ENCODE measurements at regions not wholly inside any gene's neighbourhood (a gene's known extent, or its start where the extent isn't known, plus 50 kb on each side); places are given as distances from the start of the nearest gene placed in this dataset.
A peak's percentile ranks its signal among the peaks of the same experiment; 100 is the strongest.
"Not testable (repeated sequence)": the region's sequence is repeated elsewhere in the genome, so short reads cannot be mapped to it uniquely, and the experiment has no call there.

- no peak for DNase-seq (ENCODE audit: low spot score)
- ATAC-seq = no peak
Observed at GRCh38 chr12:27133022-27133590, 50.7 kb upstream of the C12orf71 start.

DNA sequence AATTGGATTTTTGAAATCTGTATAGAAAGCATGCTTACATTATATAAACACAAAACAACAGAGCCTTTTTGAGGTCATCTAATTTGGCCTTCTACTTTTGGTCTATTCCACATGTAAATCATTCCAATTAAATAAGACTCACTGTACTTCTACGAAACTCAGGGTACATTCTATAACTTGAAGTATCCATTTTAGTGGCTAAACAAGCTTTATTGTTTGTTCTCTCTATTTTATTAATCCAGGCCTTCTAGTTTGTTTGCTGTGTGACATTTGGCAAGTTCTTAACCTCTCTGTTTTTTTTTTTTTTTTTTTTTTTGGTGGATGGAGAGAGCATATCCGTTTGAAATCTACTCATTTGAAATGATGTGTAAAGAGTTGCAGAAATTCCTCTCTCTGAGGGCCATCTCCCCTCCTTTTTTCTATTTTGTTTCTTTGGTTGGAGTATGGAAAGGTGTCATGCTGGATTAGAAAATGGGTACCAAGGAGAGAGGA lies 58.1 kb upstream of the C12orf71 start:
- ATAC-seq = no peak

DNA sequence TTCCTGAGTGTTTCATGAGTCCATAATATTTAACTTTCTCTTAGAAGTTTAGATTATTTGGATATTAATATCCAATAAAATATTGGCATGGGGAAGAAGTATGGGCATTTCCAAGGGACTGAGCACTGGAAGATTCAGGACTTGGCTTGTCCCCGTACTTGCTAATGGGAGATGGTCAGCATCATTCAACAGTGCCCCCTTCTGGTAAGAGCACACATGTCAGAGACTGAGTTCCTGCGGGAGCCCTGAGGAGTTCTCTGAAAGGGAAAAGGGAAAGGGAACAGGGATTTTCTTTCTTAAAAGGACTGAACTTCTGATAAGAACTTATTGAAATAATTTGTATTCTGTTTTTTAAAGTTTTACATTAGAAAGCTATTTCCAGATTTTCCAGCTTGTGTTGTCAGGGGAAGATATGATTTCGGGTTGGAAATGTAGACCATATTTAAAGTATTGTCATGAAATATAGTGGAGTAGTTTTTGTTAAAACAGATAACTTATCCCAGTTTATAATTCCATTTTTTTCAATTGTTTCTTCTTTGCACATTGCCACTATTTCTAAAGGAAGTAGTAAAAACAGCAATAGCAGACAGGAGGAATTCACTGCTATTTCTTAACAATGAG lies 59.8 kb upstream of the C12orf71 start:
- peak; percentile 100 for ATAC-seq
- peak; percentile 64 for DNase-seq (ENCODE audit: low spot score)

More for the DNA sequence above, 58.1 kb upstream of the C12orf71 start:
- no peak for DNase-seq (ENCODE audit: low spot score)

DNA sequence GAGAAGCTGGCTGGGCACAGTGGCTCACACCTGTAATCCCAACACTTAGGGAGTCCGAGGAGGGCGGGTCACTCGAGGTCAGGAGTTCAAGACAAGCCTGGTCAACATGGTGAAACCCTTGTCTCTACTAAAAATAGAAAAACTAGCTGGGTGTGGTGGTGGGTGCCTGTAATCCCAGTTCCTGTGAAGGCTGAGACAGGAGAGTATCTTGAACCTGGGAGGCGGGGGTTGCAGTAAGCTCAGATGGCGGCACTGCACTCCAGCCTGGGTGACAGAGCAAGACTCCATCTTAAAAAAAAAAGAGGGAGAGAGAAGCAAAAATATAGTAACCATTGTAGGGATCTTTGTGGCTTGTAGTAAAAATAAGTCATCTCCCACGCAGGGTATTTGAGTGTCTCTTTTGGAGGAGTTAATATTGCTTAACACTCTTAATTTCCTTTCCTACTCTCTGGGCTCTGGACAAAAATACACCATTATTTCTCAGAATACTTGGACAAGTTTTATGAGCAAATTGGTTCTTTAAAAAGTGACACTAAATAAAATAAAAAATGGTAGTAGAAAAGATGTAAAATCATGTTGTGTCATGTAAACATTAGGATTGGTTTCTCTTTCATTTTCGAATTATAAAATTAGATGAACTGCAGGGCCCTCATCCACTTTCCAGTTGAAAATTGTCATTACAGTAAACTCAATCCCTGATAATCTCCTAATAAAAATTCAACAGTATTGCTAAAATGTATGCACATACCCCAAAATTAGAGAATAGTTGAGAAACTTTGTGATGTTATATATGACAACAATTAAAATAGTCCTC lies 61.1 kb upstream of the C12orf71 start:
- DNase-seq (ENCODE audit: low spot score) (no peak), ATAC-seq (no peak)

DNA sequence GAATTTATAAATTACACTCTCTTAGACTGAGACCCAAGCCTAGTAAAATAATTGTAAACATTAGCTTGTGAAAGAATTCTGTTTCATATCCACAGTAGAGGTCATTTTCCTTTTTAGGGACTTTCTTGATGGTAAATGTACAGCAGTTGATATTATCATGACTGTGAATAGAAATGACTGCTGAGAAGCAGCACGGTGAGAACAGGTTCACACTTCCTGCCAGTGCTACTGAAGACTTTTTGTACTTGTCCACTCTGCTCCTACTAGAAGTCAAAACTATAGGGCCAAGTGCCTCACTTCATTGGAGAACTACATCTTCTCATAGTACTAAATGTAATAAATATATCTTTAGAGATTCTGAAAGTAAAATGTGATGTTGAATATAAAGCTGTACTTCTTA lies 63.3 kb upstream of the C12orf71 start:
- not testable (repeated sequence) for DNase-seq (ENCODE audit: low spot score); ATAC-seq

- ATAC-seq (no peak), DNase-seq (ENCODE audit: low spot score) (no peak)
Observed at GRCh38 chr12:27148373-27148772, 66.0 kb upstream of the C12orf71 start.

GRCh38 chr12:27148791-27149190 lies 66.4 kb upstream of the C12orf71 start:
- DNase-seq (ENCODE audit: low spot score) (no peak), ATAC-seq (no peak)

GRCh38 chr12:27151479-27151878 lies 69.1 kb upstream of the C12orf71 start:
- no peak for ATAC-seq
- no peak for DNase-seq (ENCODE audit: low spot score)

DNA sequence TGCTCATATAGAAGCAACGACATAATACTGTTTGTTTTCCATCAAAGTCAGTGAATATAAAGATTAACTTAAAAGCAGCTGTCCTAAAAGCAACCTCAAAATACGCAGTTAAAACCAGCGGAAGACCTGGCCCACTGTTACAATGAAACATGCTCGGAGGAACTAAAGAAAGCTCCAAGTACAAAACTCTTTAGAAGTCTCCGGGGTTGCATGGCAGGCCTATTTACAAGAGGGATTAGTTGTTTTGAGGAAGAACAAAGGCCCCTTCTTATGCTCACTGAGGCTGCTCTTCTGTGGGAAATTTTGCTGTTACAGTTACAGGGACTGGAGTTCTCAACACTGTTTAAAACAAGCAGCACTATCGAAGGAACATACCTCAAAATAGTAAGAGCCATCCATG lies 75.9 kb upstream of the C12orf71 start:
- ATAC-seq (no peak), DNase-seq (ENCODE audit: low spot score) (no peak)

DNA sequence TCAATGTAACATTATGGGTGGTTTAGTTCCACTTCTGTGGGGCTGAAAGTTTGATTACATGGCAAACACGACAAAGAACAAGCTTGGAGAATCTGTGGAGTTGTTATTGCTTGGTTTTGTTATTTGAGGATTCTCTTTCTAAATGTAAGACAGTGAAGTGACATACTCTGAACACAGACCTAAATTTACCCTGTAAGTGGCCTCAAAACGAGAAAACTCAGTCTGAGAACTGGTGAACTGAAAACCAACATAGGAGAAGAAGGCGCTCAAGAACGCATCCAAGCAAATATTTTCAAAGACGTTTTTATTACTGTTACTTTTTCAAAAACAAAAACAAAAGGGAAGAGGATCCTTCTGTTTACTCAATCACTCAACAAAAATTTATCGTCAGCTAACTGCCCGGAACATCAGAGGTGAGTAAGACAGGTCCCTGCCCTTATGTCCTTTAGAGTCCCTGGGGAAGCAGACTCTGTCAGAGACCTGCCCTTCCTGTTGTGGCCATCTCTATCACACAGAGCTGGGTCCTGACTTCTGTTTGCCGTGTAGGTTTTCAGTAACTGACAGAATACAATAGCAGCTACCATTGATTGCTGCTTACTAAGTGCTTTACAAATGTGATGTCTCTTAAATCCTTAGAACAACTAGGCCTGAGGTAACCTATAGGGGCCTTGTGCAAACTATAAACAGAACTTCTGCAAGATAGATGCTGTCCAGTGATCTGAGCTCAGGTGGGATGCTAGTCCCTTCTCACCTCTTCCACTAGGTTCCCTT lies 79.3 kb upstream of the C12orf71 start:
- DNase-seq (ENCODE audit: low spot score) = no peak
- no peak for ATAC-seq

GRCh38 chr12:27162229-27162537 lies 79.8 kb upstream of the C12orf71 start:
- ATAC-seq (no peak), DNase-seq (ENCODE audit: low spot score) (no peak)

DNA sequence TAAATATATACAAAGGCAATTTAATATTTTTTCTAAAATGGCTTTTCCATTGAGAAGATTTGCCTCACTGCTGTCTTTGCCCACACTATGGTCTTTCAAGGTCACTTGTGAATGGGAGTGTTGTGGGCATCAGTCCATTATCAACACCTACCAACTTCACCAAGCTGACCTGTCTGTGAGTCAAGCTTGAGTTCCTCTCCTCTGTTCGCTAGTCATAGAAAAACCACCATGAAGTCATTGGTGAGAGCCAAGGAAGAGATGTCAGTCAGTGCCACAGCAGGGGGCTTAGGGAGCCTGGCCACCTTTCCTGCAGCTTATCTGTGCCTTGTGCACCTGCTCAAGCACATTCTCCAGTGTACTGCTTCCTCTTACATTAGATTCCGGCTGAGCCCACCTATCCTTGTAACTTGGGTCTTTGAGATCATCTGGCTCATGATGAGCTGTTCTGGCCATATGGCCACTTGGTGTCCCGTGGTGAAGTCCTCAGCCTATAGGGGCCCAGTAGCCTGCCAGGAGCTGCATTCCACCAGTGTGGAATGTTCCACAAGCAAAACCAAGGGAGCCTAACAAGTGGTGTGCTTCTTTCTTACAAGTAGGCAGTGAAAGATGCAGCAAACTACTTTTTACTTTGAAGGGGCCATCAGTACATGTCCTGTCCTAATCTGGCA lies 80.8 kb upstream of the C12orf71 start:
- no peak for ATAC-seq
- no peak for DNase-seq (ENCODE audit: low spot score)

- no peak for DNase-seq (ENCODE audit: low spot score)
- no peak for ATAC-seq
Observed at GRCh38 chr12:27163894-27164293, 80.2 kb upstream of the STK38L start.

DNA sequence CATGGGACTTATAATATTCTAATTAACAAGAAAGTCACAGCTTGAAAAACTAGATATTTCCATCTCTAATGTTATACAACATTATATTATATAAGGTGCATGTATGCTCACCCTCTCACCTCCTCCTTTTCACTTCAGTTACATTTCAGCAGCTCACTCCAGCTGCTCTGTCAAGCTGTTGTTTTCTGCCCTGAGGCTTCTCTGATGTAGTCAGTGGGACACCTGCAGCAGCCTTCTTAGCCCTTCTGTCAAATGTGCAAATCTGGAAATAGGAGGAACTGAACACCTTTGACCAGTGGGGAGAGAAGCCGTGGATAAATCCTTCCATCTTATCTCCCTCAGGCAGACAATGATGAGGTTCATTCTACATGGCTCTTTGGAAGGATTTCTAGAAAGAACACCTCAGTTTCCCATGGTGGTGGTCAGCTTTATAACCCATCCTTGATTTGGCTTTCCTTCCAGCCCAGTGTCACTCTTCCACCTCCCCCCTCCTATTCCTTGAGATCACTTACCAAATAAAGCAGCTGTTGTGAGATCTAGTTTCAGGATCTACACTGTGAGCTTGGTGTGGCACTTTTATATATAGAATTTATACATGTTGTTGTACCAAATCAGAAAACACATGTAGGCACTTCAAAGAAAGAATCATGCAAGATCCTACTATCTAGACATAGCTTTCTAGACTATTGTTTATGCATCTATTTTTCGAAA lies 79.6 kb upstream of the STK38L start:
- ATAC-seq (no peak), DNase-seq (ENCODE audit: low spot score) (no peak)

DNA sequence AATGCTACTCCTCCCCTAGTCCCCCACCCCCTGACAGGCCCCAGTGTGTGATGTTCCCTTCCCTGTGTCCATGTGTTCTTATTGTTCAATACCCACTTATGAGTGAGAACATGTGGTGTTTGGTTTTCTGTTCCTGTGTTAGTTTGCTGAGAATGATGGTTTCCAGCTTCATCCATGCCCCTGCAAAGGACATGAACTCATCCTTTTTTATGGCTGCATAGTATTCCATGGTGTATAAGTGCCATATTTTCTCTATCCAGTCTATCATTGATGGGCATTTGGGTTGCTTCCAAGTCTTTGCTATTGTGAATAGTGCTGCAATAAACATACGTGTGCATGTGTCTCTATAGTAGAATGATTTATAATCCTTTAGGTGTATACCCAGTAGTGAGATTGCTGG lies 78.1 kb upstream of the STK38L start:
- ATAC-seq; DNase-seq (ENCODE audit: low spot score): not testable (repeated sequence)

DNA sequence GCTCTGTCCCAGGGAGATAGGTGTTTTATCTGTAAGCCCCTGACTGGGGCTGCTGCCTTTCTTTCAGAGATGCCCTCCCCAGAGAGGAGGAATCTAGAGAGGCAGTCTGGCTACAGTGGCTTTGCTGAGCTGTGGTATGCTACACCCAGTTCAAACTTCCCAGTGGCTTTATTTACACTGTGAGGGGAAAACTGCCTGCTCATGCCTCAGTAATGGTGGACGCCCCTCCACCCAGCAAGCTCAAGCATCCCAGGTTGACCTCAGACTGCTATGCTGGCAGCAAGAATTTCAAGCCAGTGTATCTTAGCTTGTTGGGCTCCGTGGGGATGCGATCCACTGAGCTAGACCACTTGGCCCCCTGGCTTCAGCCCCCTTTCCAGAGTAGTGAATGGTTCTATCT lies 72.6 kb upstream of the STK38L start:
- not testable (repeated sequence) for ATAC-seq; DNase-seq (ENCODE audit: low spot score)

DNA sequence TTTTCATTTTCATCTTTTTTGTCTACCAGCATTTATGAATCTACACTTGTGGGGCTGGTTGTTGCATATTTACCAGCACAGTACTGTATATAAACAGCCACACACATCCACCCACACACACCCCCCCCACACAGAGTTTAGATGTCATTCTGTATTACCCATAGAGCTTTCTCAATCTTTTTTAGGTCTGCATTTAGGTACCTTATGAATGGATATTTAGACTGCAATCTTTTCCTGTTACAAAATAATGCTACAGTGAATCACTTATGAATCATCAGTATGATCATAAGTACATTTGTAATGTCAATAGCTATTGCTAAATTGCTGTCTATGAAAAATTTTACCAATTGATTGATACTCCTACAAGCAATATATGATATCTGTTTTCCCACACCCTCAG lies 67.3 kb upstream of the STK38L start:
- ATAC-seq (no peak), DNase-seq (ENCODE audit: low spot score) (no peak)

DNA sequence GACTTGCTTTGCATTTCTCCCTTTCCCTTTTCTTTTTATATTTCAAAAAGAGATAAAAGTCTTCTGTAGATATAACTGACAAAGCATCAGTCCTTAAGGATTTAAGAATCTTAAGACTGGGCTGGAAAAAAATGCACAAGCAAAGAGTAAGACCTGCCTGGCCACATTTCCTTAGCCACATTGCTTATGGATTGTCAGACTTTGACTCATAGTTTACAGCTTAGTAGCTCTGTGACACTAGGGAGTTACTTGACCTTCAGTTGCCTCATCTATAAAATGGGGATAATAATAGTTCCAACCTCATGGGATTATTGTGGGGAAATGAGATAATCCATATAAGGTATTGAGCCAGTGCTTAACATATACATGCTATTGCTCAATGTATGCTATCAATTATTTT lies 66.4 kb upstream of the STK38L start:
- ATAC-seq = no peak
- DNase-seq (ENCODE audit: low spot score) = no peak

DNA sequence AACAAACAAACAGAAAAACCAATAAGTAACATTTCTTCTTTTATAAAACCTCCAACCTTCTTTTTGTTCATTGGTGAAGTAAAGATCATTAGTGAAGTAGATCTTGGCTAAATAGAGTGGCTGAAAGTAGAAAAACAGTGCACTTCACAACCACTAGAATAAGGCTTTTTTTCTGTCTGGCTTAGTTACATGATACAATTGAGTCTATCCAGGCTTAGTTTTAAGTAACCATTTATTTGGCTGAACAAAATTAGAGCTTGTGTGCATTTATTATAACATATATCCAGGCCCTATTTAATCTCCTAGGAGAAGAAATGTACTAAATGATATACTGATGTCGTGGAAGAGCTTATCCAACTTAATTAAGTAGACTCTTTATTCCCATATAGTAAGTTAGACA lies 65.8 kb upstream of the STK38L start:
- DNase-seq (ENCODE audit: low spot score) = no peak
- no peak for ATAC-seq

GRCh38 chr12:27178723-27179399 lies 65.2 kb upstream of the STK38L start:
- ATAC-seq = no peak
- DNase-seq (ENCODE audit: low spot score) = no peak
